H9 (cell line): ENCODE measurements at regions not wholly inside any gene's neighbourhood (a gene's known extent, or its start where the extent isn't known, plus 50 kb on each side); places are given as distances from the start of the nearest gene placed in this dataset.
A peak's percentile ranks its signal among the peaks of the same experiment; 100 is the strongest.

Experiments
- DNase-seq: peaks from one replicate; pipeline ENCODE4 v3.0.0-alpha.2; 2017
- H2AFZ ChIP-seq: one replicate; pipeline ENCODE4 v1.6.1; 2013; ENCODE audit warnings: mild to moderate bottlenecking, low read length, control low read depth, moderate library complexity
- H2AK5ac ChIP-seq: 2 replicates; pipeline ENCODE4 v1.6.1; 2013; ENCODE audit warnings: low read length, control low read depth, mixed read lengths; ENCODE audit not compliant: insufficient read length
- H2BK120ac ChIP-seq: one replicate; pipeline ENCODE4 v1.6.1; 2013; ENCODE audit warnings: low read depth, mild to moderate bottlenecking, low read length, control low read depth, inconsistent platforms; ENCODE audit not compliant: poor library complexity, severe bottlenecking
- H2BK12ac ChIP-seq: 2 replicates; pipeline ENCODE4 v1.6.1; 2013; ENCODE audit warnings: low read length, control low read depth, mixed read lengths, low read depth; ENCODE audit not compliant: insufficient read length
- H2BK15ac ChIP-seq: 2 replicates; pipeline ENCODE4 v1.6.1; 2013; ENCODE audit warnings: low read depth, low read length, control low read depth
- H2BK20ac ChIP-seq: one replicate; pipeline ENCODE4 v1.6.1; 2013; ENCODE audit warnings: low read depth, mild to moderate bottlenecking, low read length, control low read depth, inconsistent platforms; ENCODE audit not compliant: poor library complexity, severe bottlenecking
- H2BK5ac ChIP-seq: 2 replicates; pipeline ENCODE4 v1.6.1; 2013; ENCODE audit warnings: low read length, control low read depth, mixed read lengths; ENCODE audit not compliant: insufficient read length
- H3K14ac ChIP-seq: 2 replicates; pipeline ENCODE4 v1.6.1; 2013; ENCODE audit warnings: low read length, control low read depth; ENCODE audit not compliant: insufficient read depth
- H3K18ac ChIP-seq: 2 replicates; pipeline ENCODE4 v1.6.1; 2013; ENCODE audit warnings: low read depth, mild to moderate bottlenecking, mixed read lengths, low read length, control low read depth; ENCODE audit not compliant: insufficient read length
- H3K23ac ChIP-seq: 2 replicates; pipeline ENCODE4 v1.6.1; 2013; ENCODE audit warnings: low read length, control low read depth, mixed read lengths, low read depth; ENCODE audit not compliant: insufficient read length
- H3K23me2 ChIP-seq: 2 replicates; pipeline ENCODE4 v1.6.1; 2013; ENCODE audit warnings: low read depth, mild to moderate bottlenecking, mixed read lengths, low read length, control low read depth; ENCODE audit not compliant: insufficient read length, poor library complexity, severe bottlenecking
- H3K27ac ChIP-seq: 2 replicates; pipeline ENCODE4 v1.5.1; 2013; ENCODE audit warnings: low read length, control low read depth, mixed read lengths, low read depth; ENCODE audit not compliant: insufficient read length
- H3K27me3 ChIP-seq: 2 replicates; pipeline ENCODE4 v1.6.1; 2013; ENCODE audit warnings: low read length, control low read depth, inconsistent platforms; ENCODE audit not compliant: insufficient read depth
- H3K4ac ChIP-seq: 2 replicates; pipeline ENCODE4 v1.6.1; 2013; ENCODE audit warnings: low read depth, mild to moderate bottlenecking, control low read depth, inconsistent platforms, low read length, moderate library complexity
- H3K4me1 ChIP-seq: 2 replicates; pipeline ENCODE4 v1.6.1; 2013; ENCODE audit warnings: low read length, control low read depth, inconsistent platforms; ENCODE audit not compliant: insufficient read depth
- H3K4me2 ChIP-seq: 2 replicates; pipeline ENCODE4 v1.6.1; 2013; ENCODE audit warnings: low read length, control low read depth, mixed read lengths; ENCODE audit not compliant: insufficient read length, insufficient read depth
- H3K56ac ChIP-seq: 2 replicates; pipeline ENCODE4 v1.6.1; 2013; ENCODE audit warnings: low read depth, mild to moderate bottlenecking, mixed read lengths, low read length, control low read depth; ENCODE audit not compliant: insufficient read length
- H3K79me1 ChIP-seq: 2 replicates; pipeline ENCODE4 v1.6.1; 2013; ENCODE audit warnings: low read depth, mild to moderate bottlenecking, moderate library complexity, low read length, control low read depth, inconsistent platforms; ENCODE audit not compliant: insufficient read depth, poor library complexity, severe bottlenecking
- H3K79me2 ChIP-seq: 2 replicates; pipeline ENCODE4 v1.6.1; 2013; ENCODE audit warnings: low read length, control low read depth, inconsistent platforms; ENCODE audit not compliant: insufficient read depth
- H3K9ac ChIP-seq: 2 replicates; pipeline ENCODE4 v1.6.1; 2013; ENCODE audit warnings: low read length, control low read depth, mixed read lengths; ENCODE audit not compliant: insufficient read length; ENCODE audit errors: extremely low read depth
- H3K9me3 ChIP-seq: one replicate; pipeline ENCODE4 v1.6.1; 2013; ENCODE audit warnings: low read depth, low read length, inconsistent platforms; ENCODE audit not compliant: control insufficient read depth
- H3T11ph ChIP-seq: one replicate; pipeline ENCODE4 v1.6.1; 2013; ENCODE audit warnings: mild to moderate bottlenecking, low read length, control low read depth, inconsistent platforms
- H4K20me1 ChIP-seq: one replicate; pipeline ENCODE4 v1.6.1; 2013; ENCODE audit not compliant: control insufficient read depth, insufficient read length, insufficient read depth
- H4K5ac ChIP-seq: 2 replicates; pipeline ENCODE4 v1.6.1; 2013; ENCODE audit warnings: low read depth, mild to moderate bottlenecking, mixed read lengths, low read length, control low read depth; ENCODE audit not compliant: insufficient read length
- H4K8ac ChIP-seq: replicated peaks from 2 replicates; pipeline ENCODE4 v1.6.1; 2013; ENCODE audit warnings: low read length, control low read depth, mixed read lengths, low read depth; ENCODE audit not compliant: insufficient read length
- H4K91ac ChIP-seq: 2 replicates; pipeline ENCODE4 v1.6.1; 2013; ENCODE audit warnings: low read depth, mild to moderate bottlenecking, moderate library complexity, mixed read lengths, low read length, control low read depth; ENCODE audit not compliant: insufficient read length
- H3K27ac Mint-ChIP-seq, 3 experiments: 2 replicates in 2 of 3; 3 replicates in 1 of 3; pipeline ENCODE4 v1.8.0; 2020 to 2021; ENCODE audit warnings: mixed read lengths in 3 of 3, mild to moderate bottlenecking in 1 of 3, moderate library complexity in 1 of 3
- H3K27me3 Mint-ChIP-seq: 2 replicates; pipeline ENCODE4 v1.8.0; 2021; ENCODE audit warnings: low read depth, mild to moderate bottlenecking, moderate library complexity, mixed read lengths
- H3K36me3 Mint-ChIP-seq, 3 experiments: 2 replicates in 2 of 3; 3 replicates in 1 of 3; pipeline ENCODE4 v1.8.0; 2020 to 2021; ENCODE audit warnings: low read depth in 3 of 3, mixed read lengths in 3 of 3; ENCODE audit not compliant: insufficient read depth in 1 of 3
- H3K4me1 Mint-ChIP-seq, 2 experiments: 2 replicates each; pipeline ENCODE4 v1.8.0; 2020; ENCODE audit warnings: mixed read lengths in 2 of 2
- H3K4me3 Mint-ChIP-seq, 2 experiments: 2 replicates in 1 of 2; 3 replicates in 1 of 2; pipeline ENCODE4 v1.8.0; 2020 to 2021; ENCODE audit warnings: mild to moderate bottlenecking in 2 of 2, mixed read lengths in 2 of 2, moderate library complexity in 1 of 2
- H3K9me3 Mint-ChIP-seq, 2 experiments: 2 replicates in 1 of 2; 3 replicates in 1 of 2; pipeline ENCODE4 v1.8.0; 2020; ENCODE audit warnings: mild to moderate bottlenecking in 2 of 2, mixed read lengths in 2 of 2, moderate library complexity in 1 of 2
- CTCF ChIP-seq: fragments of 200-600 bp; sonication (generic); conservative IDR thresholded peaks from 3 replicates; pipeline ENCODE4 v1.8.0; 2021; ENCODE audit warnings: antibody characterized with exemption, mild to moderate bottlenecking
- WGBS: extraction: QIAGEN DNeasy Blood & Tissue Kit; methylation state at CpG from one replicate; pipeline ENCODE4 v1.1.7; 2013; ENCODE audit warnings: missing lambda C conversion rate, low lambda C conversion rate, mixed read lengths; ENCODE audit not compliant: insufficient read length; ENCODE audit errors: extremely low coverage; 5-methylcytosine and 5-hydroxymethylcytosine counted together

DNA sequence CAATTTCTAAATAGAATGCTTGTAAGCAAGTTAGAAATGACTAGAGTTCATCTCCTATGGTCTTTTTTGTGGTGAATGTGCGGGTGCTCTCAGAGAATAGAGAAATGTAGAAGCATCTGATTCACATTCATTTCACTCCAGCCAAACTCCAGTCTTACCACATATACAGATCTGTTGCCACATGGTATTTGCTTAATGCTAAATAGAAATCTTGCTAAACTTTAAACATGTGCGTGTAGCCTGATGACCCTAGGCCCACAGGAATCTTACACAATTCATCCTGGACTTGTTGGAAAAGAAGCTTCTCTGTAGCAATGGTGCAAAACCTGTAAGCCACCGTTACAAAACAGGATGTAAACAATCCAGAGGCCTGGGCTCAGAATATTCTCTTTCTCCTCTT is 135.2 kb downstream of the PCSK1 start:
- Histone ChIP-seq H4K5ac (no peak overlapping the region), H3K23ac (no peak overlapping the region), H2AFZ (no peak overlapping the region), H3K9me3 (no peaks in the 10 kb centered on the region), H2BK20ac (no peak overlapping the region), H4K91ac (no peak overlapping the region), H3K23me2 (no peaks in the 10 kb centered on the region), H3K4me1 (no peaks in the 10 kb centered on the region; the same call in 1 of the 2 replicates), H3K27me3 (no peaks in the 10 kb centered on the region), H2AK5ac (no peak overlapping the region), H2BK15ac (no peak overlapping the region), H3K79me2 (no peaks in the 10 kb centered on the region), H3K4me2 (no peak overlapping the region), H4K8ac (no peak overlapping the region), H3T11ph (no peak overlapping the region), H4K20me1 (no peaks in the 10 kb centered on the region), H3K56ac (no peak overlapping the region), H2BK5ac (no peak overlapping the region), H3K4ac (no peak overlapping the region), H3K79me1 (no peaks in the 10 kb centered on the region), H3K14ac (no peak overlapping the region), H2BK12ac (no peak overlapping the region), H3K18ac (no peak overlapping the region), H3K9ac (no peak overlapping the region), H3K27ac (no peak overlapping the region), H2BK120ac (no peak overlapping the region)
- H3K27me3 Mint-ChIP-seq = no peaks in the 10 kb centered on the region
- H3K27ac Mint-ChIP-seq = peak overlapping the region in 1 of 3 experiments; percentile 47; a peak in 1 of 7 replicates
- DNase-seq = no peak
- no peak overlapping the region for H3K4me3 Mint-ChIP-seq
- peaks cover 6 to 25% (median 14%) of the 10 kb centered on the region in 3 experiments; a peak in 6 of 7 replicates for H3K36me3 Mint-ChIP-seq
- H3K9me3 Mint-ChIP-seq = peaks cover 16 to 24% of the 10 kb centered on the region in 2 experiments
- no CpG with 5 or more reads among the region's 3 CpGs for WGBS
- TF ChIP-seq CTCF = no peak
- H3K4me1 Mint-ChIP-seq = peaks cover 7 to 14% of the 10 kb centered on the region in 2 experiments; a peak in 3 of 4 replicates
